Rectal smooth muscle tissue (tissue), 1 donor: ENCODE measurements at regions not wholly inside any gene's neighbourhood (a gene's known extent, or its start where the extent isn't known, plus 50 kb on each side); places are given as distances from the start of the nearest gene placed in this dataset.
"Not testable (repeated sequence)": the region's sequence is repeated elsewhere in the genome, so short reads cannot be mapped to it uniquely, and the experiment has no call there.

Experiments used
- H3K27ac ChIP-seq: one replicate; pipeline ENCODE4 v1.7.0; 2013; ENCODE audit warnings: low read depth, low read length, inconsistent platforms
- H3K27me3 ChIP-seq: one replicate; pipeline ENCODE4 v1.7.0; 2013; ENCODE audit warnings: low read length; ENCODE audit not compliant: control insufficient read depth, insufficient read depth
- H3K36me3 ChIP-seq: one replicate; pipeline ENCODE4 v1.7.0; 2013; ENCODE audit warnings: low read length; ENCODE audit not compliant: control insufficient read depth, insufficient read depth
- H3K4me1 ChIP-seq: one replicate; pipeline ENCODE4 v1.7.0; 2013; ENCODE audit warnings: low read length; ENCODE audit not compliant: control insufficient read depth, insufficient read depth
- H3K4me3 ChIP-seq: one replicate; pipeline ENCODE4 v1.7.0; 2013; ENCODE audit warnings: low read length
- H3K9ac ChIP-seq: one replicate; pipeline ENCODE4 v1.7.0; 2013; ENCODE audit warnings: low read length

DNA sequence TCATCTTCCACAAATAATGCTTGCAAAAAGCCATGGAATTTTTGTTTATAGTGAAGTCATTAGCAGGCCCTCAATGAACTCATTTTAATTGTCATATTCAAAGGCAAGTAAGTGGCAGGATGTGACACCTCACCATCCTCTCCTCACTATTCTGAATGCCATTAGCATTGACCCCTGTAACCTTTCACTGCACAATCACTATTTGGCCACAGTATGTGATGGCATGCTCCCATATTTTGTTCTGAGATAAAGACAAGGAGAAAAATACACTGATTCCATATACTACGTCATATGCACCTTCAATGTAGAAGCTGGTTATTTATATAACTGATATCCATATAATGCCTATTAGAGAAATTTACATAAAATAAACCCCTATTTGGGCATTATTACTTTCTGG is 1443.2 kb downstream of the SUCLG1 start:
- H3K27ac ChIP-seq: no peak overlapping the region
- H3K4me1 ChIP-seq: no peaks in the 10 kb centered on the region
- no peaks in the 10 kb centered on the region for H3K36me3 ChIP-seq
- no peak overlapping the region for H3K4me3 ChIP-seq
- no peak overlapping the region for H3K9ac ChIP-seq
- H3K27me3 ChIP-seq: no peaks in the 10 kb centered on the region

DNA sequence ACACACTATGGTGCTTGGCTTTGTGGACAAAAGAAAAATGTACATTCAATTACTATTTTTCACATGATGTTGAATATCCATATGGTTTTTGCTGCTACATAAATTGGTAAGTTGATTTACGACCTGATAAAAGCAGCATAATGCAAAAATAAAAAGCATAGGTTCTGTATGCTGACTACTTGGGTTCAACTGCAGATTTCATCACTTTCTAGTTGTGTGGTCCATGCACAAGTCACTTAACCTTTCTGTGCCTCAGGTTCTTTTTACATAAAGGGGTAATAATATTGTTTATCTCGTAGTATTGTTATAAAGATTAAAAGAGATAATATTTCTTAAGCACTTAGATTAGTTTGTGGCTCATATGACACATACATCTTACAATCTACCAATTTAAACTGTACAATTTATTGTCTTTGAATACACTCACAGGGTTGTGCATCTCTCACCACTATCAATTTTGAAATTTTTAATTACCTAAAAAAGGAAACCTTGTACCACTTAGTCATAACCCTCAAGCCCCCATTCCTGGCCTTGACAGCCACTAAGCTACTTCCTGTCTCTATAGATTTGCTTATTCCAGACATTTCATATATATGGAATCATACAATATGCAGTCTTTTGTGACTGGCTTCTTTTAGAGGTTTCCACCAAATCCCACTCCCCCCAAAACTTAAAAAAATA is 1443.9 kb downstream of the SUCLG1 start:
- no peak overlapping the region for H3K9ac ChIP-seq
- no peaks in the 10 kb centered on the region for H3K4me1 ChIP-seq
- no peak overlapping the region for H3K4me3 ChIP-seq

GRCh38 chr2:83014462-83014861 is 1444.6 kb downstream of the SUCLG1 start:
- Histone ChIP-seq H3K4me1 (no peaks in the 10 kb centered on the region), H3K4me3 (no peak overlapping the region), H3K27ac (no peak overlapping the region), H3K27me3 (no peaks in the 10 kb centered on the region), H3K9ac (no peak overlapping the region), H3K36me3 (no peaks in the 10 kb centered on the region)

More for the DNA sequence above, 1443.9 kb downstream of the SUCLG1 start:
- Histone ChIP-seq H3K27ac (no peak overlapping the region), H3K36me3 (no peaks in the 10 kb centered on the region), H3K27me3 (no peaks in the 10 kb centered on the region)

GRCh38 chr2:83006961-83007360 is 1452.1 kb downstream of the SUCLG1 start:
- no peak overlapping the region for H3K9ac ChIP-seq
- H3K27me3 ChIP-seq: no peaks in the 10 kb centered on the region
- H3K4me3 ChIP-seq: no peak overlapping the region
- no peaks in the 10 kb centered on the region for H3K4me1 ChIP-seq
- no peaks in the 10 kb centered on the region for H3K36me3 ChIP-seq
- H3K27ac ChIP-seq: no peak overlapping the region

- H3K36me3 ChIP-seq: no peaks in the 10 kb centered on the region
- no peak overlapping the region for H3K27ac ChIP-seq
- no peaks in the 10 kb centered on the region for H3K27me3 ChIP-seq
- H3K9ac ChIP-seq: no peak overlapping the region
- no peak overlapping the region for H3K4me3 ChIP-seq
- H3K4me1 ChIP-seq: no peaks in the 10 kb centered on the region
Observed at GRCh38 chr2:83003555-83003954, 1455.5 kb downstream of the SUCLG1 start.

DNA sequence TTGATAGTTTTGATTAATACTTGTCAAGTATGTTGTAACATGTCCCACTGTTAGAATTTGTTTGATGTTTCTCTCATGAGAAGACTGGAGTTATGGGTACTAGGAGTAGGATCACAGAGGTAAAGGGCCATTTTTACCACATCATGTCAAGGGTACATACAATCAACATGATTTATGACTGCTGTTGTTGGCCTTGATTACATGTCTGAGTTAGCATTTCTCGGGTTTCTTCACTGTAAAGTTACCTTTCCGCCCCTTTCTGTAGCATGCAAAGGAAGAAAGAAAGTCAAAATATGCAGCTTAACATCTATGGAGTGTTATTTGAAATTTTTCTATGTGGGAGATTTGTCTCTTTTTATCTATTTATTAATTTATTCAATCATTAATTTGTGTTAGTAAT is 1456.4 kb downstream of the SUCLG1 start:
- Histone ChIP-seq H3K4me1 (no peaks in the 10 kb centered on the region), H3K27ac (no peak overlapping the region), H3K4me3 (no peak overlapping the region), H3K27me3 (no peaks in the 10 kb centered on the region), H3K36me3 (no peaks in the 10 kb centered on the region), H3K9ac (no peak overlapping the region)

GRCh38 chr2:82998781-82999180 is 1460.3 kb downstream of the SUCLG1 start:
- Histone ChIP-seq H3K4me3 (no peak overlapping the region), H3K27me3 (no peaks in the 10 kb centered on the region), H3K27ac (no peak overlapping the region), H3K36me3 (no peaks in the 10 kb centered on the region), H3K9ac (no peak overlapping the region), H3K4me1 (no peaks in the 10 kb centered on the region)

GRCh38 chr2:82996217-82996616 is 1462.9 kb downstream of the SUCLG1 start:
- Histone ChIP-seq H3K9ac (no peak overlapping the region), H3K36me3 (no peaks in the 10 kb centered on the region), H3K27ac (no peak overlapping the region), H3K27me3 (no peaks in the 10 kb centered on the region), H3K4me1 (no peaks in the 10 kb centered on the region), H3K4me3 (no peak overlapping the region)

DNA sequence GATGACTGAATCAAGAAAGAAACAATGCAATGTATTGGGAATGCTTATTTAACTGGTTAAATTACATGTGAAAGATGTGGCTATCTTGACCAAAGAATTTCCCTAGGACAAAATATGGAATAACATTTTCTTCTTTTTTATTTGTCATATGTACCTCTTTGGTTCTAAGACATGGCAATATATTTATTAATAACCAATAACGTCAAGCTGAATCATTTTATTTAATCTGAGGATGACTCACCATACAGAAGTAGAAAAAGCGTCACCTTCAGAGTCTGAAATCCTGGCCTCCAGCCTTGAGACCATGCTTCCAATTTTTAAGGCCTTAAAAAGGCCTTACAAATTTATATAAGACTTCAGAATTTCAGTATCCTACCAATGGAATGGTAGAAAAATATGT is 1464.9 kb downstream of the SUCLG1 start:
- no peak overlapping the region for H3K4me3 ChIP-seq
- no peaks in the 10 kb centered on the region for H3K27me3 ChIP-seq
- no peak overlapping the region for H3K9ac ChIP-seq
- H3K4me1 ChIP-seq: no peaks in the 10 kb centered on the region
- H3K36me3 ChIP-seq: no peaks in the 10 kb centered on the region
- H3K27ac ChIP-seq: no peak overlapping the region

DNA sequence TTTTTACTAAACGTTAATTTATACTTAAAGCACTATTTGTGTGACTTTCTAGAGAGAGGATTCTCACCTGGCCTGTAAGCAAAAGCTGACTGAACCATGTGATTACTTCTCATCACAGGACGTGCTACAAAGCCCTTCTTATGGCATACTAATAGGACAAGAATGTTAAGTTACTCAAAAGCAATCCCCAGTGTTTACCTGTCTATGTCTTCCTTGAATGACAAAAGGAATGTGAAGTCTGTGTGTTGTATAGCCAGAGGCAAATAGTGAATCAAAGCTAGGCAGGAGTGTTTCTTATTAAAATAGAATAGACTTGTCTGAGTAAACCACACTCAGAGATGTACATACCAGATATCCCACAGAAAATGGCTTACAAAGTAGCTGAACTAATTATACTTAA is 1465.5 kb downstream of the SUCLG1 start:
- no peak overlapping the region for H3K4me3 ChIP-seq
- H3K27me3 ChIP-seq: no peaks in the 10 kb centered on the region
- H3K27ac ChIP-seq: no peak overlapping the region
- no peaks in the 10 kb centered on the region for H3K36me3 ChIP-seq
- no peaks in the 10 kb centered on the region for H3K4me1 ChIP-seq
- H3K9ac ChIP-seq: no peak overlapping the region

- Histone ChIP-seq H3K27me3 (no peaks in the 10 kb centered on the region), H3K4me1 (no peaks in the 10 kb centered on the region), H3K9ac (no peak overlapping the region), H3K4me3 (no peak overlapping the region), H3K36me3 (no peaks in the 10 kb centered on the region), H3K27ac (no peak overlapping the region)
Observed at GRCh38 chr2:82992968-82993367, 1466.1 kb downstream of the SUCLG1 start.

DNA sequence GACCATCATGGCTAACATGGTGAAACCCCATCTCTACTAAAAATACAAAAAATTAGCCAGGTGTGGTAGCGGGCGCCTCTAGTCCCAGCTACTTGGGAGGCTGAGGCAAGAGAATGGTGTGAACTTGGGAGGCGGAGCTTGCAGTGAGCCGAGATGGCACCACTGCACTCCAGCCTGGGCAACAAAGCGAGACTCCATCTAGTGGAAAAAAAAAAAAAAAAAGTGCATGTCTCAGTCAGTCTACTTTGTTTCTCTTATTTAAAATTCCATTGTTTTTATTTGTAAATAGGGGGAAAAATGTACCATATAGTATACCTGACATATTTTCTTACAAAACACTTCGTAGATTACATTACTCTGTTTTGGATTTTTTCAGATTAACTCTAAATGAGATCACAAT is 1471.4 kb downstream of the SUCLG1 start:
- H3K36me3 ChIP-seq, H3K9ac ChIP-seq, H3K27me3 ChIP-seq, H3K4me1 ChIP-seq, H3K27ac ChIP-seq, H3K4me3 ChIP-seq: not testable (repeated sequence)

DNA sequence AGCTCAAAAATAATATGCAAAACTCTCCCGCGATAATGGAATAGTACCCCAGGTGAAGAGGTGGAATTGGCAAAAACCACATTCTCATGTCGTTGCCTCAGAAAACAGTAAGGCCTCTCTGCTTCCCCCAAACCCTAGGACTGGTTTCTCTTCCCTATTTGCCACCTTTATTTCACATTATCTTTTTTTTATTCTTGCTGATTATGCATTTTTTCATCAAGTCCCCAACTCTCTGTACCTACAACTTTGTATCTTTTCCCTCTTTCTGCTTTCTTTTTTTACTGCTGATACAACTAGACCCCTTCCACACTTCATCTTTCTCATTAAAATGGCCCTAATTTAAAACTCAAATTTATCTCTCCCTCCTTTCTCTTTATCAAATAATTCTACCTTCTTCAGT is 1472.2 kb downstream of the SUCLG1 start:
- Histone ChIP-seq H3K9ac (no peak overlapping the region), H3K27ac (no peak overlapping the region), H3K4me1 (no peaks in the 10 kb centered on the region), H3K4me3 (no peak overlapping the region), H3K27me3 (no peaks in the 10 kb centered on the region), H3K36me3 (no peaks in the 10 kb centered on the region)
